Liver (tissue), 3 donors: ENCODE measurements at regions not wholly inside any gene's neighbourhood (a gene's known extent, or its start where the extent isn't known, plus 50 kb on each side); places are given as distances from the start of the nearest gene placed in this dataset.

Experiments
- ATF3 ChIP-seq: IDR thresholded peaks from 2 replicates; pipeline ENCODE4 v1.6.1; 2016; ENCODE audit warnings: antibody characterized with exemption
- CTCF ChIP-seq: fragments of 150-350 bp; IDR thresholded peaks from 2 replicates; pipeline ENCODE4 v1.5.1; 2017; ENCODE audit warnings: improper control_type of control experiment, low read depth, low read length; ENCODE audit not compliant: missing input control
- GABPA ChIP-seq, 2 donors: IDR thresholded peaks in 1 of 2; conservative IDR thresholded peaks in 1 of 2; 2 replicates each; pipeline ENCODE4 v1.6.1; 2016; ENCODE audit warnings: antibody characterized with exemption in 2 of 2, mild to moderate bottlenecking in 1 of 2, moderate library complexity in 1 of 2
- RAD21 ChIP-seq, 2 donors: IDR thresholded peaks; 2 replicates each; pipeline ENCODE4 v1.6.1; 2016; ENCODE audit warnings: antibody characterized with exemption in 2 of 2, mild to moderate bottlenecking in 2 of 2
- YY1 ChIP-seq: IDR thresholded peaks from 2 replicates; pipeline ENCODE4 v1.6.1; 2016; ENCODE audit warnings: antibody characterized with exemption, mild to moderate bottlenecking
- donor health status: healthy.
- donor health status: healthy.

- TF ChIP-seq CTCF: no peak
- TF ChIP-seq YY1: no peak
- no peak for TF ChIP-seq GABPA (IDR thresholded peaks at IDR 0.05 in 1 of 2, conservative IDR thresholded peaks at IDR 0.05 in 1 of 2)
- TF ChIP-seq RAD21 (IDR thresholded peaks at IDR 0.05): no peak
- no peak for TF ChIP-seq ATF3
Measured at GRCh38 chr5:56606192-56606591, 209.2 kb upstream of the MAP3K1 start.
